Left renal pelvis (tissue), 4 donors: ENCODE measurements at regions not wholly inside any gene's neighbourhood (a gene's known extent, or its start where the extent isn't known, plus 50 kb on each side); places are given as distances from the start of the nearest gene placed in this dataset.

ENCODE experiments used
- DNase-seq, 4 donors: peaks; one replicate each; pipeline ENCODE4 v3.0.0-alpha.2; 2013; ENCODE audit warnings: low read depth in 4 of 4, low spot score in 3 of 4

DNA sequence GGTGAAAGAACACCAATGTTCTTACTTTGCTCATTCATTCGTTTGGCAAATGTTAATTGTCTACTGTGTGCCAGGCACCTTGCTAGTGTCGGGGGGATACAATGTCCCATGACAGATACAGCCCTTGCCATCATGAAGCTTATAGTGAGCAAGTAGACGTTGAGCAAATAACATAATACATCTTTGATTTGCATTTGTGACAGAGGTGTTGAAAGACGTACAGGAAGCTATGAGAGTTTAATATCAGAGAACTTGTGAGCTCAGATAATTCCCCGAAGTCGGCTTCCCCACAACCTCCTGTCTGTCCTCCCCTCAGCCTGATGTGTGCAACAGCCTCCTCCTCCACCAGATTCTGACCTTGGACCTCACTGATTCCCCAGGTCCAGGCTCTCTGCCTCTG, 138.0 kb upstream of the SDK2 start:
- DNase-seq: no peak

DNA sequence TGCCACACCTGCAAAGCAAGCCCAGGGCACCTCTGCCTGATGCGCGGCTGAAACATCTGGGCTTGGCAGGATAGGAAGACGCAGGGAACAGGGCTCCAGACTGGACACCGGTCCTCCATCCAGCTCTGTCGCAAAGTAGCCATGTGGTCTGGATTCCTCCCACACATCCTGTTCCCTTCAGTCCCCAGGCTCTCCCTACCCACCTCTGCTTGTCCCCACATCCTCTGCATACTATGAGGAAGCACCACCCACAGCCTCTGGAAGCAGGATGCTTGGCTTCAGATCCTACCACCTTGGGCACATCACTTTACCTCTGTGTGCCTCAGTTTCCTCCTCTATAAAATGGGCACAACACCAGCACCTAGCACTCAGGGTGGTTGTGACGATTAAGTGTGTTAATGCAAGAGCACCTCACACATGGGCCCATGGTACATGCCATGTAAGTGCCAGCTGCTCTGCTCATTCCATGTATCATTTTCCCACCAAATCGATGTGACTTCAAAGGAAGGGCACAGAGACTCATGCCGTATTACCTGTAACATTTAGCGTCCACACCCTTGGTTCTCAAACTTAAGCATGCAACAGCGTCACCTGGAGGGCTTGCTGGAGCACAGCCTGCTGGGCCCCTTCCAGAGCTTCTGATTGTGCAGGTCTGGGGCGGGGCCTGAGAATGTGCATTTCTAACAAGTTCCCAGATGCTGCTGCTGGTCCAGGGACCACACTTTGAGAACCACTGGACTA, 138.6 kb upstream of the SDK2 start:
- no peak for DNase-seq

DNA sequence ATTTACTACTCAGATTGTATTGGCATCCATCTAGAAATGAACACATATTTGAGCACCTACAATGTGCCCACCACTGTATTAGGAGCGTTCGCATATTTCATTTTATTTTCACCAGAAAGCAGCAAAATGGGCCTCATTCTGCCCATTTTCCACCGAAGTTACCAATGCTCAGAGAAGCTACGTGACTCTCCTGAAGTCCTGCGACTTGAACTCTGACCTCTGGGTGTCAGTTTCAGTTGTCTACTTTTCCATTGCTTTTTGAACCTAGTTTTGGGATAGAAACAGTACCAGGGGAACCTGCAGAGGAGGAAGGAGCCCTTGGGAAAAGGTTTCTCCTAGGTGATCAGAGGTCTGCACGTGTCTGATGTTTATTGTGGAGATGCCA, 139.1 kb upstream of the SDK2 start:
- DNase-seq: no peak

DNA sequence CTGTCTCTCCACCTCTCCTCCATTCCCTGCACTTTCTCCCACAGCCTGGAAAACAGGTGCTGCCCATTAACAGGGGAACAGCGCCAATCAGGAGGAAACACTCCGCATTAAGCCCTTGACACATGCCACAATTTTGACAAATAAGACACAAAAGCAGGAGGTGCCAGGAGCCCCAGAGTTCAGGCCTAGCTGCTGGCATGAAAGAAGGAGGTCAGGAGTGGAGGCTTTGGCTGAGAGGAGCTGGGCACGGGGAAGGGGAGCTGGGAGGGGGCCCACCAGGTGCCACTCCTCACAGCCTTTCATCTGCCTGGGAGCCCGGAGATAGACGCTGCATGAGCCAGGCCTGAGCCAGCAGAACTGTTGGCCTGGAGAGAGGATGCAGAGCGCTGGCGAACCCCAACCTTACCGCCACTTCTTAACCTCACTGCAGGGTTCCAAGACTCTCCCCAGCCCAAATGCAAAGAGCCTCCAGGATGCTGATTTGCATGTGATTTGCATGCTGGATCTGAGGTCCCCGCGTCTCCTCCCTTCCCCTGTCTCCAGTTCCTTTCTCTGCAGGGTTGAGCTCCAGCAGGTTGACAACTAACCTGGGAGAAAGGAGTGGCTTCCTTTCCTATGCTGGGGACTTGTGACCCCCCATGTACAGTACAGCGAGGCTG, 139.8 kb upstream of the SDK2 start:
- no peak for DNase-seq

DNA sequence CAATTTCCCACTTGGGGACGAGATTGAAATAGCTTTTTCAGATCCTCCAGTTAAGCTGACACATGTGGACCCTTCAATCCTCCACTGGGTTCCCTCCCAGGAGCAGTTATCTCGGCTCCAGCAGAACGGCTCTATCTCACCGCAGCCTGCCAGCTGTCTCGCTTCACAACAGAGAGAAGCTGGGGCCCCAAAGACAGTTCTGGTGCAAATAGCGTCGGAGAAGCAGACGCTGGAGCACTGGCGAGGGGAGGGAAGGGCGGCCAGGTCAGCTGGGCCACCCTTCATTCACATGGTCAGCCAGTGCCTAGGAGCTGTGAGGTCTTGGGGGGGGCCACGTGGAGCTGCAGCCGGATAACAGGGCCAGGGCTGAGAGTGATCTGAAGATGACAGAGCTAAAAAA, 141.3 kb upstream of the SDK2 start:
- DNase-seq: no peak

DNA sequence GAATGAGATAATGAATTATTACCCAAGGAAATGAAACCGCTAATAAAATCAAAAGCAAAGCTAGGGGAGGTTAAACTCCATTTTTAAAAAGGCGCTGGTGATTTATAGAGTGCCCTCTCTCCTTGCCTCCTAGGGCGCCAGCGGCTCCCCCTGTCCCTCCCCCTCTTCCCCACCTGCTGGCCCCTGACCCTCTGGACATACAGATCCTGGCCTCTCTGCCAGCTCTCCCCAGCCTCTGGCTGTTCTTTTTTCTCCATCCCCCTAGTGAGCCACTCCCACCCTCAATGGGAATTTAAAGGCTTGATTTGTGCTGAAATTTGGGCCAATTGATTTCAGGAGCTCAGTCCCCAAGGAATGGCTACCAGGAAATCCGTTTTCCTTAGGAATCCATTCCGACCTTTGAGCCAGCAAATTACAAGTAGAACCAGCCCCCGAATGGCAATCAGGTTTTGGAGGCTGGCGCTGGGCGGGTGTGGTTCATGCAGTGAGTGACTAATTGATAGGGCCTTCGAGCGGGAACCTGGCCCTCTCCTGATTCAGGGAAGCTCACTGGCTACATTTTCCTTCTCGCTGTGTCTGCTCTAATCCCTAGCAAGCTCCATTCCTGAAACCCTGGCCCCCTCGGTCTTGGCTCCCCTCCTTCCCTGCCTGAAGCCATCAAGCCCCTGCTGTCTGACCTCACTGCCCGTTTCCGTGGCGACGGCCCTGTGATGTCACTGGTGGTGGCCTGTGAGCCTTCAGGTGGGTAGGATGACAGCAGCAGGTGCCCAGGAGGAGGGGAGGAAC, 141.9 kb upstream of the SDK2 start:
- DNase-seq: no peak

DNA sequence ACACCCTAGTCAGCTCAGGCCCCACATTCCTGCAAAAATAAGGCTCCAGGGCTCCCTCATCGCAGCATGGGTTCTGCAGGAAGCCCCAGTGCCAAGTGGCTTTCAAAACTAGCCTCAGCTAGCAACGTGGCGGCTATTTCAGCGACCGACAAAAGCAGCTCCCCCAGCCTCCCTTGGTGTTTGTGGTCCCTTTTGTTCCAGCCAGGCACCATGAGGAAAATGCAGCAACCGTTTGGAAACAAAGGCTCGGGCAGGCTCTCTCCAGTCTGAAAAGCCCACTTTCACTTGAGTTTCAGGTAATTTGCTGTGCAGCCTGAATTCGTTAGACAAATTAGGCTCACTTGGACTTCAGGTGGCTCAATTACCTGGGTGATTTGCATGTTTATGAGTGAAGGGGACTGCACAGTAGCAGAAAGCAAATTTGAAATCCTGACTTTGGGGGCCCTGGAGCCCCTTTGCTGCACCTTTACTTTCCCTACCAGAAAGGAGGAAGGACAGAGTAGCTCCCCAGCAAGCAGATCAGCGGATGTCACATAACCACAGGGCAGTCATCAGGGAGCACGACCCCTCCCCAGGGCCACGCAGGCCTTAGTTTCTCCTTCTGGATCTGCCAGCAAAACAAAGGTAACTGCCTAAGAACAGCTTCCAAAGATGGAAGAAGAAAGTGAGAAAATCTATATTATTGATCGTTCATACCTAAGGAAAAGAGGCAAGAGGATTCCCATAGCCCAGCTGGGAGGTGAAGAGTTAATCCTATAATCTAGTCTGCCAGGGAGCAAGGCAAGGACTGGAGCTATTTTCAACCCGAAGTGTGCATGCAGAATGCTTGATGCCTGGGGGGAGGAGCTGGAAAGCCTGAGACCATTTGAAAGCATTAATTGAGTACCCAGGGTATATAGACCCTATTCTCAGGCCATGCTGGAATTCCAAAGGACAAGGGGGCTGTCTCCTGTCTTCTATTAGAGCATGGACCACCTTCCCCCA, 143.1 kb upstream of the SDK2 start:
- no peak for DNase-seq

DNA sequence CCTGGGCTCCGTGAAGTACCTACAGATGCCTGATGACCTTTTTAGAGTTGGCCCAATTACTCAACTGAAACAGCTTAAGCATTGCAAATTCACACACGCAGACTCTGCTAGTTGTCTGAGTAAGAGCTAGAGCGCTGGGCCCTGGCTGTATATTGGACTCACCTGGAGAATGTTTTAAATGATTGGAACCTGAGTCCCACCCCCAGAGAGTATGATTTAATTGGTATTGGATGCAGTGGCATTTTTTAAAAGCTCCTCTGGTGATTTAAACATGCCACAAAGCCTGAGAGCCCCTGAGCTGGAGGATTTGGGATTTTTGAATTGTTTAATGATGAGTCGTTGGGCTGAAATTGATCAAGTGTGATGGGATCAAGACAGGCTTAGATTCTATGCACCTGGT, 143.9 kb upstream of the SDK2 start:
- DNase-seq: no peak

DNA sequence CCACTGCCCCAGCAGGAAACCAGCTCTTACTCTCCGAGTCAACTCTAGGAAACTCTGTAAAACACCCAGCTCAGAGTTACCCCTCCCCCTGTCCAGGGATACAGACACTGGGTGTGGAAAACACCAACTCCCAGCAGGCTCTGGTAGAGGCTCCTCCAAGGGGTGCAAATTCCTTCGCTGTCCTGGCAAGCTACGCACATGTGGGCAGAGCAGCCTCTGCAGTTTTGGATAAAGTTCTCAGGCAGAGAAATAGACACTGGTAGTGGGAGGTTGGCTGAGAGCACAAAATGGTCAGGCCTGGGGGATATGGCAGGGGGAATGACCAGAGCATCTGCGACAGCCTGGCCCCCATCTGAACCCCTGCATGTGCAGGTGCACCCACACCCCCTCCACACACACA, 146.9 kb upstream of the SDK2 start:
- DNase-seq: no peak

DNA sequence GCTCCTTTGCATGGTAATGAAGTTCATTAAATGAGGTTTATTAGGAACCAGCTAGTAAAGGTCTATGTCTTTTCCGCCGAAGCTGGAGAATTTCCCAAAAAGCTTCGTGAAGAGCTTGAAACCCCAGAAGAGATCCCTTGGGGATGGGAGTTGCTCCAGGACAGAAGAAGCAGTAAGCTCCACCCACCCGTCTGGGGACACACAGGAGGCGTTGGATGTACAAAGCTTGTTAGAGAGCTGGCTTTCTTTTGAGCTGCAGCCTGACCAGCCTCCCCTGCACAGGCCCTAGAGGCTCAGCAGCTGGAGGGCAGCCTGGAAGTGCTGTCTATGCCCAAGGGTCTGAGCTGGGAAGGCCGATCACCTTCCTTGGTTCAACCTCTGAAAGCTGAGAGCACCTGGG, 147.4 kb upstream of the SDK2 start:
- DNase-seq: no peak

DNA sequence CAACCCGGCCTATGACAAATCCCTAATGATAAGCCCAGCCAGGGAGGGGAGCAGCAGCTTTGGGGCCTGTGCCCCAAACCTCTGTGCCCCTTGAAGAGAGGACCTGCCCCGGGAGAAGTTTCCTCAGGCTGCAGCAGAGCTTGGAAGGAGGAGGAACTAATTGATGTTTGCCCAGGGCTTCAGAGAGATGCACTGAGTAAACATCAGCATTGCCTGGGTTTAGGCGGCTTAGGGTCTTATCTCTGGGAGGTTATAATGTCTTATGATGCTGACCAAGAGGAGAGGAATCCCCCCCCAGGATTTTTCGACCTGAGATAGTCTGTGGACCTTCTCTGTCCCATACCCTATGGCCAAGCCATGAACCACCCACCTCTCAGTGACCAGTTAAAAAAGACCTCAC, 148.7 kb upstream of the SDK2 start:
- DNase-seq: no peak

DNA sequence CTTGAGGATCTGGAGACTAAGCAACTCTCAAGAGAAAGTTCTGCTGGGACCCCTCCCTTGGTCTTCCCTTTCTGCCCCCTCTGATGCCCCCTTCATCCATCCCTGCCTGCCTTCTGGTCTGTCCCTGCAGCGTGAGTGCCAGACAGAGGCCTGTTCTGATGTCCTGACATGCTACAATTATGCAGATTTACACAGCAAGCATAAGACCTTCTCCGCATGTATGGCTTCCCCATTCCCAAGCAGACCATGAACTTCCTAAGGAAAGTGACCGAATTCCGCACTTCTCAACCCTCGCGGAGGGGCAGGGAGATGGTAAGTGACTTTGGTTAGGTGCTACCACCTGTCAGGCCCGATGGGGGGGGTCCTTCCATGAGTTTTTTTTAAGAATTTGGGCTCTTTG, 150.1 kb upstream of the SDK2 start:
- no peak for DNase-seq

DNA sequence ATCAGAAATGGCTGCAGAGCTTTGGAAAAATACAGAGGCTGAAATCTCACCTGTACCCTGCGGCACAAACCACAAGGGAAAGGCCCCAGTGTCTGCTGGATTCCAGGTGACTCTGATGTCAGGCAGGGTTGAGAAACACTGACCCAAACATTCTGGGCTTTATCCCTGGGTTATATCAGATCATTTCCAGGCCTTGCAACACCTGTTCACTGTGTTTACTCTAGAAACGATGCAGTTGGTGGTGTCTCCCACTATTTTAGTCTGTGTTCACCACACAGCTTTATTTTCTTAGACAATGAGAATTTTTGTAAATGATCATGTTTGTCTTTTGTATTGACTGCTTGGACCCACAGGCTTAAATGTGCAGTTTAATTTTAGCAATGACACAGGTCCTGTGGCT, 151.5 kb upstream of the SDK2 start:
- DNase-seq: no peak

DNA sequence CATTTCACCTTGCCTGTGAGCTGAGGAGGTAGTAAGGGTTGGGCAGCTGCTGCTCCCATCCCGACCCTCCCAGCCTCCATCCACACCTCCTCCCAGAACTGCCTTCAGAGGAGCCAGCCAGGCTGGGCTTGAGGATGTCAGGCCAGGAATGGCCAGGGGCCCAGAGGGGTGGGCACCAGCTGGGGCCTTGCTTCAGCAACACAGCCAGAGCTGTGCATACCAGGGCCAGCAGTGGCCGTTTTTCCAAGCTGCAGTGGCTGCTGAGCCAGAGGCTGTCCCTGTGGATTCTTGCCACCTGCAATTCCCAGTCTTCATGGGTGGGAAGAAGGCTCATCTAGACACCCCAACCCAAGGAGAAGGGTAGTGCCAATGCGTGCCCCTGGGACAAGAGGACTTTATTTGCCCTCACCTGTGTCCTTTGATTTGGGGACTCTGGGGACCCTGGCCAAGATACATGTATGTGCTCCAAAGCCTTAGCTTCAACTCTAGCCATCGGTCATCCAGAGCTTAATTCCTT, 153.4 kb upstream of the SDK2 start:
- no peak for DNase-seq

DNA sequence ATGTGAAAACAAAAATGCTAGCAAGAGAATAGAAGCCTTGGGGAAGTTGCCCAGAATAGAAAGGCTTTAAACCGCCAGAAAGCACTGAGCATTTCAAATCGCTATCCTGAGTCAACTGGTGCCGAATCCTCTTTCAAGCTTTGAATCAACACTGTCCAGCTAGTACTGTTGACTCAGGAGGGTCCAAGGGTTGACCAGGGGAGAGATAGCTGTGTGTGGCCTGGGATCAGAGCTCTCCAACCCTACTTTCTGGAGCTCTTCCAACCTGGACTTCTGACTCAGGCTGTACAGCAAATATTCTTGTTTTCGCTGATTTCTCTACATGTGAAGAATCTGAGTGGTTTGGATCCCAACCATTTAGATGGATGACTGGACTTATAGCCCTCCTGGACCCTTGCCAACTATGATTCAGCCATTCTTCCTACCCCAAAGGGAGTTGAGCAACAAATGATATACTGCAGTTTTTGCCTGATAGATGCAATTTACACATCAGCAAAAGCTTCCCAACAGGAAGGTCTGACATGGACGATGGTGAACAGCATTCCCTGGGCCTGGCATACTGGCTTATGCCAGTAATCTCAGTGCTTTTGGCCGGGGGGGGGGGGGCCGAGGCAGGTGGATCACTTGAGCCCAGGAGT, 154.0 kb upstream of the SDK2 start:
- no peak for DNase-seq

DNA sequence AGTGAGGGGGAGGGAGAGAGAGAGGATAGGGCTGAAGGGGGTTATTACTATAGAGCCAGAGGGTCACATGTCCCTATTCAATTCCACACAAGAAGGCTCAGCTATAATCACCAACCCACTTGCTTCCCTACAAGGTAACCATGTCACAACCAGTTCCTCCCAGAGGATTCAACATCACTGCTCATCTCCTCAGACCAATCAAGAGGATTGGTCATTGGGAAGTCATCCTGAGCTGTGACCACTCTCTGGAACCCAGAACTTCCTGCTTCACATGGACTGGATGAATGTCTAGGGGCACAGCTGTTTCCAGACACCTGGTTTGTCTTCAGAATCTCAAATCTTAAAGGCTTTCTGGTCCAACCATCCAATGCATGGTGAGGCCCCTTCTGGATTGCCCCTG, 154.9 kb upstream of the SDK2 start:
- no peak for DNase-seq

DNA sequence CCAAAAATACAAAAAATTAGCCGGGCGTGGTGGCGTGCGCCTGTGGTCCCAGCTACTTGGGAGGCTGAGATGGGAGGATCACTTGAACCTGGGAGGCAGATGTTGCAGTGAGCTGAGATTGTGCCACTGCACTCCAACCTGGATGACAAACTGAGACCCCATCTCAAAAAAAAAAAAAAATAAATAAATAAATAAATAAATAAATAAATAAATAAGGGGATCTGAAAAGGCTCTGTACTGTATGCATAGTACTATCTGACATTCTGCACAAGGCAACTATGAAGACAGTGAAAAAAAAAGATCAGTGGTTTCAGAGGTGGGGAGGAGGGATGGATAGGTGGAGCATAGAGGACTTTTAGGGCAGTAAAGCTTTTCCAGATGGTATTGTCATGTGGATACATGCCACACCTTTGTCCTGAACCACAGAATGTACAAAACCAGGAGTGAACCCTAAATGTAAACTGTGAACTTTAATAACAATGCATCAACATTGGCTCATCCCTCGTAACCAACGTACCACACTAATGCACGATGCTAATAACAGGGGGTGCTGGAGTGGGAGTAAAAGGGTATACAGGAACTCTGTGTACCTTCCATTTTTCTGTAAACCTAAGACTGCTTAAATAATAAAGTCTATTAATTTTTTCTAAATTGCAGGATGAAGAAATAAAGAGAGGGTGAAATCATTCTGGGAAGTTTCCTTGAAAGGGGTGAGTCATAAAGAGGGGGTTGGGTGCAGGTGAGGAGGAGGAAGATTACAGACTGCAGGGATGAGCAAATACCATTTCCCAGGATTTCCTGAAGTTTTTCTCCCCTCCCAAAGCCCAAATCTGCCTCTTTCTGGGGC, 155.8 kb upstream of the SDK2 start:
- DNase-seq: no peak

DNA sequence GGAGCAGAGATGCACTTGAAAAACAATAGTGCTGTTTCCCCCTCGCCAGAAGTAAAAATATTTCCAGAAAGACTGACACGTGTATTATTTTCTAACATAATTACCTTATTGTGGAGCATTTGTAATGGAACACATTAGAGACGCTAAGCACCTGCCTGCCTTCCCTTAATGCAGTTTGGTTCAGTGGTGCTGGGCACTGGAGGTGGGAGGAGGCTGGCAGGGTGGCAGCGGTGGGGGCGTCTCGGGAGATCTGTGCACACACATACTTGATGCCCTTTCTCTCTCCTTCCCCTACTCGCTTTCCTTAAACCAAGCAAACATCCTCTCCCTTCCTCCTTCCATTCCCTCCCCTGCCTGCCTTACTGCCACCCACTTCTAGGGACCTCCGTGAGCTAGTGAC, 156.6 kb upstream of the SDK2 start:
- no peak for DNase-seq

DNA sequence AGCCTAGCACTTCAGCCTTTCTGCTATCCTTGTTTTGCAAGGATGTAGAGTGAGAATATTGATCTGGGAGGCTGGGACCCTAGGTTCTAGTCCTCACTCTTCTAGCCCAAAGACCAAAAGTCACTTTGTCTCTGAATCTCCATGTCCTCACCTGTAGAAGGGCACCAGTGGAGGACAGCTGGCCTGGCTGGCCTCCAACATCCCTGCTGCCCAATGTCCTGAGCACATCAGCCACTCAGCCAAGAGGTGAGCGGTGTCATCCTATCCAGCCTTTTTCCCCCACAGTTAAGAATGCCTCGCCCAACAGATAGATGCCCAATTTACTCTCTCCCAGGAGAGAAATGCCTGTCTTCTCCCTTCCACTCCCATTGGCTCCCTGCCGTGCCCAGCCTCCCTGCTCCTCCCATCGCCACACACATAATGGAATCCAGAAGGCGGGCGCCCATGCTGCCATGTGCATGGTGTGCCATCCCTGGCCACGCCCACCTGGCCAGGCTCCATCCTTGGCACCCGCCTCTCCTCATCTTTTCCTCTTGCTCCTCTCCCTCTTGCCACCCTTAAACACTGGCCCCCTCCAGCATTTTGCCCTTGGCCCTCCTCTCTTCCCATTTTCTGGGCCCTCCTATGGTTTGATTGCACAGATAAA, 157.3 kb upstream of the SDK2 start:
- DNase-seq: no peak
